Adrenal gland (tissue), 5 donors: ENCODE measurements at regions not wholly inside any gene's neighbourhood (a gene's known extent, or its start where the extent isn't known, plus 50 kb on each side); places are given as distances from the start of the nearest gene placed in this dataset.

Experiments used
- CTCF ChIP-seq, 6 experiments: fragments of 450-650 bp in 4 of 6; fragments of 200-600 bp in 2 of 6; sonication (generic) in 1 of 6; IDR thresholded peaks; 1 replicate in 5 of 6; 2 replicates in 1 of 6; pipeline versions ENCODE4 v1.5.1 to v1.8.0; 2016 to 2021; ENCODE audit warnings: antibody characterized with exemption in 6 of 6, mild to moderate bottlenecking in 2 of 6, moderate library complexity in 1 of 6
- POLR2A ChIP-seq, 2 donors: fragments of 450-650 bp; IDR thresholded peaks; one replicate each; pipeline ENCODE4 v1.6.1; 2017; ENCODE audit warnings: antibody characterized with exemption in 2 of 2, mild to moderate bottlenecking in 2 of 2, moderate library complexity in 1 of 2
- donor health status: DM: no; HTN: no; CAD: no.

- TF ChIP-seq CTCF (IDR thresholded peaks at IDR 0.05) (no peak), POLR2A (IDR thresholded peaks at IDR 0.05) (no peak)
Measured at GRCh38 chr6:119791736-119792135, 442.2 kb upstream of the MAN1A1 start.
